ENCODE measurements at regions not wholly inside any gene's neighbourhood (a gene's known extent, or its start where the extent isn't known, plus 50 kb on each side); places are given as distances from the start of the nearest gene placed in this dataset.

- TF ChIP-seq EZH2 (IDR thresholded peaks at IDR 0.05; ENCODE audit: low read length, unreplicated experiment) (no peak), CTCF (conservative IDR thresholded peaks at IDR 0.05; ENCODE audit: low read depth, low read length) (no peak)
Measured at GRCh38 chr3:150050510-150050909, 79.8 kb upstream of the PFN2 start.
